GM12892 (cell line): ENCODE measurements at regions not wholly inside any gene's neighbourhood (a gene's known extent, or its start where the extent isn't known, plus 50 kb on each side); places are given as distances from the start of the nearest gene placed in this dataset.

Source experiments
- DNase-seq: peaks from one replicate; pipeline ENCODE4 v3.0.0; 2011; ENCODE audit not compliant: insufficient read length
- FAIRE-seq: peaks from 2 replicates; lab custom pipeline; 2011; peaks lifted over from hg19 to GRCh38; lab: Jason Lieb, UNC
- POLR2A ChIP-seq: IDR thresholded peaks from 2 replicates; pipeline ENCODE4 v1.6.1; 2011; ENCODE audit warnings: low read depth, low read length, control low read depth
- POLR2AphosphoS5 ChIP-seq: IDR thresholded peaks from 2 replicates; pipeline ENCODE4 v1.6.1; 2011; ENCODE audit warnings: low read depth, low read length, control low read depth
- TAF1 ChIP-seq: IDR thresholded peaks from 2 replicates; pipeline ENCODE4 v1.6.1; 2011; ENCODE audit warnings: low read depth, mild to moderate bottlenecking, control low read depth, low read length, borderline replicate concordance

DNA sequence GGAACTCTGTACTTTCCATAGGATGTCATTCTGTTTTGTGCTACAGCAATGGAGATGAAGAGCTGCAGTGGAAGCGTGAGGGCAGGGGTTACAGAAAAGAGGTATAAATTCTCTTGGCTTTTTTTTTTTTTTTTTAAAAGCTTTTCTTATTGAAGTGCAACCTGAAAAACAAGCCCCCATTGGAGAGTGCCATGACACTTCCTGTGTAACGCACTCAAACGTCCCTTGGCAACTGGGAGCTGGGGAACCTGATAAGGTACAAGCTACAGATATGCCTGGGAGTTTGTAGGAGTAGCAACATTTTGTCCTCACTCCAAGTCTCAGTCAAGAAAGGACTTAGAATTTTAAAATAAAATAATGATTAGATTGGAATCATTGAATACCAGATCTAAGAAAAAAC lies 512.1 kb downstream of the RPS24 start:
- FAIRE-seq = no peak
- no peak for DNase-seq
- TF ChIP-seq POLR2AphosphoS5 (no peak), TAF1 (no peak), POLR2A (no peak)

DNA sequence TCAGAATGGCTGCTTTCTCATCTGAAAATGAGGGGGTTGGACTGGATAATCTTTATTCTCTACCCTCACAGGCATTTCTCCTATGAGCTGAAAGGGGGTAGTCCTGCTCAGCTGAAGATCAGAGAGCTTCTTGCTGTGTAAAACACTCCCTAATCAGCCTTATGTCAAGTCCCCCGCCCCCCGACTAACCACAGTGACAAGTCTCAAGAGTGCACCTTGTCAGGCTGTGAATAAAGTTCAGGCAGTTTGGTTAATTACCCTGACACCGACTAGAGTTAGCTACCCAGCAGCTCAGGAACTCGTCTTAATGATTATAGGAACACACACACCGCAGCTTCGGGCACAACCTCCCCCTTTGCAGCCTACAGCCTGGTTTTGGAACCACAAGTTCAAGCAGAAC lies 513.7 kb downstream of the RPS24 start:
- no peak for FAIRE-seq
- no peak for DNase-seq

DNA sequence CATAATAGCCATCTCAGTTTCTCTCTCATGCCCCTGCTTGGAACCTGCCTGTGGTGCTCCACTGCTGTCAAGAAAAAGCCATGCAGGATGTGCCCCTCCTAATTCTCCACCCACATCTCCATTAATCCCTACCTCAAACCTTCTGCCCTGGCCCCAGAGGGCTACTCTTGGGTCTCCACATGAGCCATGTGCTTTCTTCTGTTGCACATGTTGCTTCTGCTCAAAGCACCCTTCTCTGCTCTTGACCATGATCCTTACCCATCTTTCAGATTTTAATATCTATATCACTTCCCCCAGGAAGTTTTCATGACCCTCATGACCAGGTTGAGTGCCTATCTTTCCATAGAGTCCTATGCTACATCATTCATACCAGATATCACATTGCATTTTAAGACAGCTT lies 514.2 kb downstream of the RPS24 start:
- TF ChIP-seq TAF1 = no peak
- no peak for FAIRE-seq
- DNase-seq = no peak

More for the DNA sequence above, 513.7 kb downstream of the RPS24 start:
- TF ChIP-seq POLR2AphosphoS5 (no peak), POLR2A (no peak)

DNA sequence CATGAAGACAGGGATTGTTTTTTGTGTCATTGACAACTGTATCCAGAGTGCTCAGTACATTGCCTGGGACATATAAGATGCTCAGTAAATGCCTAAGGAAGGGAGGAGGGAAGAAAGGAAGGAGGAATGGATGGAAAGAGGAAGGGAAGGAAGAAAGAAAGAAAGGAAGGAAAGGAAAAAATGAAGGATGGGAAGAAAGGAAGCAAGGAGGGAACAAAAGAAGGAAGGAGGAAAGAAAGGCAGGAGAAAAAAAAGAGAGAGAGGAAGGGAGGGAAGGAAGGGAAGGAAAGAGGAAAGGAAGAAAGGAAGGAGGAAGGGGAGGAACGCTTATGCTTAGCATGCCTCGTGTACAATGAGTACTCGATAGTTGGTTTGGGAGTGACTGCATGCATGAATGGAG lies 514.7 kb downstream of the RPS24 start:
- no peak for DNase-seq
- TF ChIP-seq TAF1 (no peak), POLR2AphosphoS5 (no peak), POLR2A (no peak)
- no peak for FAIRE-seq

GRCh38 chr10:78549140-78549935 lies 515.7 kb downstream of the RPS24 start:
- FAIRE-seq = no peak
- no peak for DNase-seq
- TF ChIP-seq POLR2A (no peak), POLR2AphosphoS5 (no peak), TAF1 (no peak)

DNA sequence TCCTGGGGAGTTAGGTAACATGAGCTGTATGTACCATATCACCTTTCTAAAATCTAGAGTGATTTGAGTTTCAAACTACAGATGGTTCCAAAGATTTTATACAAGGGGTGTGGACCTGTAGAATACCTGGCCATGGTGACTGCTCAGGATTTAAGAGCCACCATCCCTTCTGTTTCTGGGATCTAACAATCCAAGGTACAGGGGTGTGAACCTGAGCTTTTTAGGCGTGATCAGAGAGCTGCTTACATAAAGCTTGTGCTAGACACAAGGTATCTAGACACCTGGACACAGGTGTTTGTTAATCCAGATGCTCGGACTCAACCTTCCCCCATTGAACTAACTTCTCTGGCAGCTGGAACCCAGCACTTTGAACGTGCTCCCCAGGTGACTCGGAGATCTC lies 516.4 kb downstream of the RPS24 start:
- FAIRE-seq (no peak), DNase-seq (no peak)
- TF ChIP-seq TAF1 = no peak

- TF ChIP-seq POLR2AphosphoS5 (no peak), POLR2A (no peak), TAF1 (no peak)
- DNase-seq (no peak), FAIRE-seq (no peak)
Measured at GRCh38 chr10:78550716-78551115, 517.1 kb downstream of the RPS24 start.

DNA sequence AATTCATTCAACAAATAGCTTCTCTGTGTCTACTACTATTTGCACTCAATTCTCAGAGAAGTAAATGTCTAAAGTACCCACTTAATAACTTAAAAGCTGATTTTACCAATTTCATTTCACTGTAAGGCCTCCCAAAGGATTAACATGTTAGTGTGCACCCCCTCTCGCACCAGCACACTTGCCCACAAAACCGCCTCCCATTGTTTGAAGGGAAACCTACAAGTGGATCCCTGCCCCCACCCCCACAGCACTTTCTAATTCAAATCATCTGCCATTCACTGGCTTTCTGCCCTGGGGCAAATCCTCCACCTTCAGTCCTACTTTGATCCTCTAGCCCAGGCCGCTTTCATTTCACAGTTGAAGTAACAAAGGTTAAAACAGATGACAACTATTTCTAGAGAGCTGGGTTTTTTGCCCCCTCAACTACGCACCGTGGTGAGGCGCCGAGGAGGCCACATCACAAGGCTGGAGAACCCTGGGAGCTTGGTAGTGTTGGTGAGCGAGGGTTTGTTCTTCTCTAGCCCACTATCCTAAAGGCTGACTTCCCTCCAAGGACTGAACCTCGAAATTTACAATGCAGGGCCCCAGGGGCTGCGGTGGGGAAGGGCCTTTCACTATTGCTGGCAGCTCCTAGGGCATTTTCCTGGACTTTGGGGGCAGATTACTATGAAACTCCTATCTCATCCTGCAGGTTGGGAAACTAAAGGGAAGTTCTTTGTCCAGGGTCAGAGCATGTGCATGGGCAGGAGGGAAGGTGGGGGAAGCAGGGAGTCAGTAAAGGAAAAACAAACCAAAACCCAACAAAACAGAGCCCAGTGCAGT lies 517.4 kb upstream of the ZMIZ1 start:
- TF ChIP-seq TAF1 = no peak
- no peak for TF ChIP-seq POLR2AphosphoS5
- no peak for TF ChIP-seq POLR2A
- no peak for DNase-seq
- no peak for FAIRE-seq

DNA sequence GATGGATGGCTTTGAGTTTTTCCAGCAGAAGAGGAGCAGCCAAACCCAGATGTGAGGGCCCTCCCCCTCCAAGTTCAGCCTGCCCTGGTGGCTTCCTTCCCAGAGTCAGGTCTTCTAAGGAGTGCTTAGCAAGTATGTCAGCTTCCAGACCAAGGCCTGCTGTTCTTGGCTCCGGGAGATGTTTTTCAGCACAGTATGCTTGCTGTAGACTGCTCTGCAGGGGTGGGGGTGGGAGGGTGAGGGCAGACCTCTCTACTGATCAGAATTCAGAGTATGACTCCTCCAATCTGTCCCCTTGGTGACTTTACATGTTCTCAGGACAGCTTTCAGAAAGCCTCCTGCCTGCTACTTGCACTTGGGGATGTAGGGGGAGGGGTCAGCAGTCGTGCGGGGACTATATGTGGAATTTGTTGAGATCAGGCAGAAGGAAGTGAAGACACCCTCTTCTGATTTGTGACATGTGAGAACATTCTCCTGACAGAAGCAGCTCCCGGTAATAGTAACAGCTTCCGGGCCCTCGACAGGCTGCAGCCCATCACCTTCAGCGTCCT lies 516.4 kb upstream of the ZMIZ1 start:
- no peak for DNase-seq
- no peak for FAIRE-seq
- no peak for TF ChIP-seq POLR2AphosphoS5

GRCh38 chr10:78553792-78554191 lies 515.0 kb upstream of the ZMIZ1 start:
- FAIRE-seq (no peak), DNase-seq (no peak)
- no peak for TF ChIP-seq POLR2AphosphoS5
- TF ChIP-seq TAF1 = no peak
- TF ChIP-seq POLR2A = no peak

- TF ChIP-seq TAF1 (no peak), POLR2AphosphoS5 (no peak), POLR2A (no peak)
- DNase-seq (no peak), FAIRE-seq (no peak)
Measured at GRCh38 chr10:78555128-78555527, 513.6 kb upstream of the ZMIZ1 start.

DNA sequence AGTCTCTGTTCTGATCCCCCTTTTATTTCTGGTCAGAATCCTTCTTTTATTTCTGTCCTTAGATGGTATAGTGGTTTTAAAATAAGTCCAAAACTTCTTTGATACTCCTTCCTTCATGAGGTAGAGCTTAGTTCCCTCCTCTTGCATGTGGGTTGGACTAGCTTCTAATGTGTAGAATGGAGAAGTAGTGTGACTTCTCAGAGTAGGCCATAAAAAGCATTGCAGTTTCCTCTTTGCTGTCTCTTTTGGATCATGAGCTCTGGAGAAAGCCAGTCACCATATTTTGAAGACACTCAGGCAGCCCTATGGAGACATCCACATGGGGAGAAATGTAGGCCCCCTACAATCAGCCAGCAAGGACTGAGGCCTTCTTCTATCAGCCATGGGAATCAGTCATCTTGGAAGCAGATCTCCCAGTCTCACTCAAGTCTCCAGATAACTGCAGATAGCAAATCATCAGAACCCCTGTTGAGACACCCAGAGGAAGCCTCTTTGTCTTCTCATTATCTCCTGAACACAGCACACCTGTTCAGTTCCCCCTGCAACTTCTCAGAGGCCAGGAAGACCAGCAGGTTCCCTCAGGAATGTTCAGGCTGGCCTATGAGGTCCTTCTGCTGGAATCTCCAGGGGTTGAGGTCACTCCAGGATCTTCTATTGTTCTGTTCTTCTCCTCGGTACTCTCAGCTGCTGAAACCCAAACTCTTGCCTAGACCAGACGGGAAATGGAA lies 511.9 kb upstream of the ZMIZ1 start:
- no peak for TF ChIP-seq POLR2AphosphoS5
- TF ChIP-seq POLR2A = no peak
- TF ChIP-seq TAF1 = no peak
- DNase-seq (no peak), FAIRE-seq (no peak)
